ENCODE measurements at regions not wholly inside any gene's neighbourhood (a gene's known extent, or its start where the extent isn't known, plus 50 kb on each side); places are given as distances from the start of the nearest gene placed in this dataset.
"Not testable (repeated sequence)": the region's sequence is repeated elsewhere in the genome, so short reads cannot be mapped to it uniquely, and the experiment has no call there.

DNA sequence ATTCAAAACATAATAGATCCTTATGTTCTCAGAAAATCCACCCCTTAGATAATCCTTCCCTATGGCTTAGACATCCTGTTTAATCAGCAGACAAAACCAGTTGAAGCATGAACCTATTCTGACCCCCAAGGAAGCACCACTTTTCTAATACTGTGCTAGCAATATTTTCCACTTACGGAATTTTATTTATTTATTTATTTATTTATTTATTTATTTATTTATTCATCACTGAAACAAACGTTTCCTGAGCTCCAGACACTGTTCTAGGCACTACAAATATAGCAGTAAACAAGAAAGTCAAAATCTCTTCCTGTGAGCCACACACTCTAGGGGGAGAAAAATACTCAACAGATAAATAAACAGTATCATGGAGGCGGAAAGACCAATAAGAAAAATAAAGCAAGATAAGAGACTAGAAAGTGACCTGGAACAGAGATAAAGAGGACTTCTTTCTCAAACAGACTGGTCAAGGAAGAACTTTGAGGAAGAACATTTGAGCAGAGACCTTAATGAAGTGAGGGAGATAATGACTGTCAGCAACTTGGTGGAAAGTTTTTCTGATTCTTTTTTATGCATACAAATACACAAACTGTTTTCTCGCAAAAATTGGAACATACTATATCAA is 145.5 kb upstream of the POGK start:
- DNase-seq (ENCODE audit: low read depth in 1 of 2, low spot score in 1 of 2): no peak
- TF ChIP-seq SPI1 (IDR thresholded peaks at IDR 0.05; ENCODE audit: borderline replicate concordance, low read depth) (no peak), GABPA (IDR thresholded peaks at IDR 0.05; ENCODE audit: low read depth) (no peak), POLR2AphosphoS5 (IDR thresholded peaks at IDR 0.05; ENCODE audit: low read depth) (no peak)
- TF ChIP-seq, protein P1, sequence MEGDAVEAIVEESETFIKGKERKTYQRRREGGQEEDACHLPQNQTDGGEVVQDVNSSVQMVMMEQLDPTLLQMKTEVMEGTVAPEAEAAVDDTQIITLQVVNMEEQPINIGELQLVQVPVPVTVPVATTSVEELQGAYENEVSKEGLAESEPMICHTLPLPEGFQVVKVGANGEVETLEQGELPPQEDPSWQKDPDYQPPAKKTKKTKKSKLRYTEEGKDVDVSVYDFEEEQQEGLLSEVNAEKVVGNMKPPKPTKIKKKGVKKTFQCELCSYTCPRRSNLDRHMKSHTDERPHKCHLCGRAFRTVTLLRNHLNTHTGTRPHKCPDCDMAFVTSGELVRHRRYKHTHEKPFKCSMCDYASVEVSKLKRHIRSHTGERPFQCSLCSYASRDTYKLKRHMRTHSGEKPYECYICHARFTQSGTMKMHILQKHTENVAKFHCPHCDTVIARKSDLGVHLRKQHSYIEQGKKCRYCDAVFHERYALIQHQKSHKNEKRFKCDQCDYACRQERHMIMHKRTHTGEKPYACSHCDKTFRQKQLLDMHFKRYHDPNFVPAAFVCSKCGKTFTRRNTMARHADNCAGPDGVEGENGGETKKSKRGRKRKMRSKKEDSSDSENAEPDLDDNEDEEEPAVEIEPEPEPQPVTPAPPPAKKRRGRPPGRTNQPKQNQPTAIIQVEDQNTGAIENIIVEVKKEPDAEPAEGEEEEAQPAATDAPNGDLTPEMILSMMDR (IDR thresholded peaks at IDR 0.05; ENCODE audit: insufficient read depth, low read length): no peak
- TF ChIP-seq, protein P2, sequence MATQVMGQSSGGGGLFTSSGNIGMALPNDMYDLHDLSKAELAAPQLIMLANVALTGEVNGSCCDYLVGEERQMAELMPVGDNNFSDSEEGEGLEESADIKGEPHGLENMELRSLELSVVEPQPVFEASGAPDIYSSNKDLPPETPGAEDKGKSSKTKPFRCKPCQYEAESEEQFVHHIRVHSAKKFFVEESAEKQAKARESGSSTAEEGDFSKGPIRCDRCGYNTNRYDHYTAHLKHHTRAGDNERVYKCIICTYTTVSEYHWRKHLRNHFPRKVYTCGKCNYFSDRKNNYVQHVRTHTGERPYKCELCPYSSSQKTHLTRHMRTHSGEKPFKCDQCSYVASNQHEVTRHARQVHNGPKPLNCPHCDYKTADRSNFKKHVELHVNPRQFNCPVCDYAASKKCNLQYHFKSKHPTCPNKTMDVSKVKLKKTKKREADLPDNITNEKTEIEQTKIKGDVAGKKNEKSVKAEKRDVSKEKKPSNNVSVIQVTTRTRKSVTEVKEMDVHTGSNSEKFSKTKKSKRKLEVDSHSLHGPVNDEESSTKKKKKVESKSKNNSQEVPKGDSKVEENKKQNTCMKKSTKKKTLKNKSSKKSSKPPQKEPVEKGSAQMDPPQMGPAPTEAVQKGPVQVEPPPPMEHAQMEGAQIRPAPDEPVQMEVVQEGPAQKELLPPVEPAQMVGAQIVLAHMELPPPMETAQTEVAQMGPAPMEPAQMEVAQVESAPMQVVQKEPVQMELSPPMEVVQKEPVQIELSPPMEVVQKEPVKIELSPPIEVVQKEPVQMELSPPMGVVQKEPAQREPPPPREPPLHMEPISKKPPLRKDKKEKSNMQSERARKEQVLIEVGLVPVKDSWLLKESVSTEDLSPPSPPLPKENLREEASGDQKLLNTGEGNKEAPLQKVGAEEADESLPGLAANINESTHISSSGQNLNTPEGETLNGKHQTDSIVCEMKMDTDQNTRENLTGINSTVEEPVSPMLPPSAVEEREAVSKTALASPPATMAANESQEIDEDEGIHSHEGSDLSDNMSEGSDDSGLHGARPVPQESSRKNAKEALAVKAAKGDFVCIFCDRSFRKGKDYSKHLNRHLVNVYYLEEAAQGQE (IDR thresholded peaks at IDR 0.05; ENCODE audit: insufficient replicate concordance, low read depth): no peak
- no peaks in the 10 kb centered on the region for H3K27me3 ChIP-seq (ENCODE audit: insufficient read depth, poor library complexity, severe bottlenecking)
- H3K27ac ChIP-seq (replicated peaks): no peak overlapping the region
- H3K4me3 ChIP-seq (replicated peaks; ENCODE audit: insufficient read depth, low read length): no peak overlapping the region

DNA sequence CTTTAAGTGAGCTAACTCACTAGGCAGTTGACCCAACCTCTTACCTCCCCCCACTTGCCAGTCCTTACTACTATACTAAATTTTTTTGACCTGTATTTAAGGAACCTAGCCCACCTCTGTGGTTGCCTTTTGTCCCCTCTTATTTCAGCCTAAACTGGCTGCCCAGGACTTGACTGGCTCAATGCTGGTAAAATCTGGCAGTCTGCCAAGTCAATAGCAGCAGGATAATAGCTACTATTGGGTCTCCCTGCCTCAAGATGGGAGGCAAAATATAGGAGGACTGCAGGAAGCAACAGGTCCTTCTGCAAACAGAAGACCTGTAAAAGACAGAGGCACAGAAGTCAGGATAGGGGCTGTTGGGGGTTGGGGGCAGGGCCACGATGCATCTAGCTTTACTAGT is 144.2 kb upstream of the POGK start:
- Histone ChIP-seq H3K27me3 (ENCODE audit: insufficient read depth, poor library complexity, severe bottlenecking) (no peaks in the 10 kb centered on the region), H3K4me3 (replicated peaks; ENCODE audit: insufficient read depth, low read length) (no peak overlapping the region), H3K27ac (replicated peaks) (no peak overlapping the region)
- TF ChIP-seq GABPA (IDR thresholded peaks at IDR 0.05; ENCODE audit: low read depth): no peak
- DNase-seq (ENCODE audit: low read depth in 1 of 2, low spot score in 1 of 2): no peak

DNA sequence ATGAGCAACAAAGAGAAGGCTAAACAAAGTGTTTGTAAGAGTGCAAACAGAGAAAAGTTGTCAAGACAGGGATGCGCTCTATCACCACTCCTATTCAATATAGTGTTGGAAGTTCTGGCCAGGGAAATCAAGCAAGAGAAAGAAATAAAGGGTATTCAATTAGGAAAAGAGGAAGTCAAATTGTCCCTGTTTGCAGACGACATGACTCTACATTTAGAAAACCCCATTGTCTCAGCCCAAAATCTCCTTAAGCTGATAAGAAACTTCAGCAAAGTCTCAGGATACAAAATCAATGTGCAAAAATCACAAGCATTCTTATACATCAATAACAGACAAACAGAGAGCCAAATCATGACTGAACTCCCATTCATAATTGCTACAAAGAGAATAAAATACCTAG is 143.4 kb upstream of the POGK start:
- not testable (repeated sequence) for H3K4me3 ChIP-seq (replicated peaks; ENCODE audit: insufficient read depth, low read length); DNase-seq (ENCODE audit: low read depth in 1 of 2, low spot score in 1 of 2); H3K27me3 ChIP-seq (ENCODE audit: insufficient read depth, poor library complexity, severe bottlenecking); H3K27ac ChIP-seq (replicated peaks)

DNA sequence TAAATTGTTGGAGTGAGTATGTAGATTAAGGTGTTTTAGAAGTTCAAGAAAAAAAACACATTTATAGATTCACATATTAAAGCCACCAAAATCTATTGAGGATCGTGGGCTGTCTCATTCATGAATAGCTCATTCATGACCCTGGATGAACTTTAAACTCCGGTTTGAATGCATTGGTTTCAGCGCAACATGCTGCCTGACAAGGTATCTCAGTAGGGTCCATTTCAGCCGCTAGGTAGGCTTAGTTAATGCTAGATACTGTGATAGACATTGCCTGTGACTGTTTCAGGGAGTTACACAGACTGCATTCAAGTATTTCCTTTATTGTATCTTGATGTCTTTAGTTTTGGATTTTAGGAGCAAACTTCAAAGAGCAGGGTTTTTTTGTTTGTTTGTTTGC is 140.5 kb upstream of the POGK start:
- no peak overlapping the region for H3K27ac ChIP-seq (replicated peaks)
- TF ChIP-seq, protein P1 (IDR thresholded peaks at IDR 0.05; ENCODE audit: insufficient read depth, low read length): no peak
- TF ChIP-seq POLR2AphosphoS5 (IDR thresholded peaks at IDR 0.05; ENCODE audit: low read depth): no peak
- no peak for TF ChIP-seq GABPA (IDR thresholded peaks at IDR 0.05; ENCODE audit: low read depth)
- TF ChIP-seq, protein P2 (IDR thresholded peaks at IDR 0.05; ENCODE audit: insufficient replicate concordance, low read depth): no peak
- TF ChIP-seq SPI1 (IDR thresholded peaks at IDR 0.05; ENCODE audit: borderline replicate concordance, low read depth): no peak
- peaks cover 2% of the 10 kb centered on the region for H3K27me3 ChIP-seq (ENCODE audit: insufficient read depth, poor library complexity, severe bottlenecking)
- no peak for DNase-seq (ENCODE audit: low read depth in 1 of 2, low spot score in 1 of 2)
- H3K4me3 ChIP-seq (replicated peaks; ENCODE audit: insufficient read depth, low read length): no peak overlapping the region

DNA sequence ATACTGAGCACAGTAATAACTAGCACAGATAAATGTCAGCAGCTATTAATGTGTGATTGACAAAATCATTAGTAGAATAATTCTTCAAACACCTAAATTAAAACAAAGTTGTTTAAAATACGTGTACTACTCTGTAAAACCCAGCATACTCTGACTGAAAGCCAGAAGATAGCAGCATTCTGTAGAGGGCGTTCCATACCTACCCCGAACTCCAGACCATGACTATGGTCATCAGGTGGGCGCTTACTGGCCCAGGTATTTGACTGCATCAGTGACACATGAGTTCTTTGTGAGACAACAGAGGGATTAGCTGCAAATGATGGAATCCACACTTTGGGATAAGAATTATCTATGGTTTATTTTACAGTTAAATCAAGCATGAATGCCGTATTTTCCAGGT is 139.7 kb upstream of the POGK start:
- Histone ChIP-seq H3K27me3 (ENCODE audit: insufficient read depth, poor library complexity, severe bottlenecking) (peaks cover 2% of the 10 kb centered on the region), H3K27ac (replicated peaks) (no peak overlapping the region), H3K4me3 (replicated peaks; ENCODE audit: insufficient read depth, low read length) (no peak overlapping the region)
- TF ChIP-seq GABPA (IDR thresholded peaks at IDR 0.05; ENCODE audit: low read depth) (no peak), SPI1 (IDR thresholded peaks at IDR 0.05; ENCODE audit: borderline replicate concordance, low read depth) (no peak), POLR2AphosphoS5 (IDR thresholded peaks at IDR 0.05; ENCODE audit: low read depth) (no peak)
- TF ChIP-seq, protein P1 (IDR thresholded peaks at IDR 0.05; ENCODE audit: insufficient read depth, low read length): no peak
- TF ChIP-seq, protein P2 (IDR thresholded peaks at IDR 0.05; ENCODE audit: insufficient replicate concordance, low read depth): no peak
- no peak for DNase-seq (ENCODE audit: low read depth in 1 of 2, low spot score in 1 of 2)
